ENCODE measurements at regions not wholly inside any gene's neighbourhood (a gene's known extent, or its start where the extent isn't known, plus 50 kb on each side); places are given as distances from the start of the nearest gene placed in this dataset.

GRCh38 chr14:49527221-49527620, 59.0 kb downstream of the RPS29 start:
- TF ChIP-seq, protein P1, sequence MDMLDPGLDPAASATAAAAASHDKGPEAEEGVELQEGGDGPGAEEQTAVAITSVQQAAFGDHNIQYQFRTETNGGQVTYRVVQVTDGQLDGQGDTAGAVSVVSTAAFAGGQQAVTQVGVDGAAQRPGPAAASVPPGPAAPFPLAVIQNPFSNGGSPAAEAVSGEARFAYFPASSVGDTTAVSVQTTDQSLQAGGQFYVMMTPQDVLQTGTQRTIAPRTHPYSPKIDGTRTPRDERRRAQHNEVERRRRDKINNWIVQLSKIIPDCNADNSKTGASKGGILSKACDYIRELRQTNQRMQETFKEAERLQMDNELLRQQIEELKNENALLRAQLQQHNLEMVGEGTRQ (IDR thresholded peaks at IDR 0.05; ENCODE audit: borderline replicate concordance, low read depth, low read length): no peak
- TF ChIP-seq POLR2AphosphoS5 (IDR thresholded peaks at IDR 0.05; ENCODE audit: low read depth, low read length): no peak
- TF ChIP-seq RAD21 (IDR thresholded peaks at IDR 0.05; ENCODE audit: low read length): no peak
- TF ChIP-seq CHD2 (IDR thresholded peaks at IDR 0.05; ENCODE audit: low read length, partially characterized antibody): no peak
- TF ChIP-seq, protein P2, sequence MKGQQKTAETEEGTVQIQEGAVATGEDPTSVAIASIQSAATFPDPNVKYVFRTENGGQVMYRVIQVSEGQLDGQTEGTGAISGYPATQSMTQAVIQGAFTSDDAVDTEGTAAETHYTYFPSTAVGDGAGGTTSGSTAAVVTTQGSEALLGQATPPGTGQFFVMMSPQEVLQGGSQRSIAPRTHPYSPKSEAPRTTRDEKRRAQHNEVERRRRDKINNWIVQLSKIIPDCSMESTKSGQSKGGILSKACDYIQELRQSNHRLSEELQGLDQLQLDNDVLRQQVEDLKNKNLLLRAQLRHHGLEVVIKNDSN (IDR thresholded peaks at IDR 0.05; ENCODE audit: borderline replicate concordance, low read depth): no peak
- no peak for TF ChIP-seq CTCF (IDR thresholded peaks at IDR 0.05)
- no peak for TF ChIP-seq EP300 (IDR thresholded peaks at IDR 0.05; ENCODE audit: borderline replicate concordance in 1 of 2, low read depth in 1 of 2, low read length in 1 of 2)
- TF ChIP-seq TAF1 (IDR thresholded peaks at IDR 0.05; ENCODE audit: borderline replicate concordance, low read depth, low read length): no peak
- TF ChIP-seq RCOR1 (IDR thresholded peaks at IDR 0.05; ENCODE audit: low read length): no peak
- no peak for TF ChIP-seq FOXJ3 (CRISPR knock-in tag; IDR thresholded peaks at IDR 0.05)
- TF ChIP-seq EZH2phosphoT487 (IDR thresholded peaks at IDR 0.05; ENCODE audit: borderline replicate concordance, low read depth): no peak
- no peak for TF ChIP-seq RXRA (IDR thresholded peaks at IDR 0.05; ENCODE audit: borderline replicate concordance, low read depth)

All from SK-N-SH (cell line).